HG03575 (cell line): ENCODE measurements at regions not wholly inside any gene's neighbourhood (a gene's known extent, or its start where the extent isn't known, plus 50 kb on each side); places are given as distances from the start of the nearest gene placed in this dataset.

Experiments
- ATAC-seq: cut with Tn5 transposase; IDR thresholded peaks from one replicate; pipeline ENCODE4 v1.9.1; 2021; ENCODE audit not compliant: unreplicated experiment, insufficient number of reproducible peaks, low FRiP score; ENCODE audit errors: extremely low read depth

- no peak for ATAC-seq
Observed at GRCh38 chr15:95085056-95085455, 853.7 kb downstream of the MCTP2 start.

DNA sequence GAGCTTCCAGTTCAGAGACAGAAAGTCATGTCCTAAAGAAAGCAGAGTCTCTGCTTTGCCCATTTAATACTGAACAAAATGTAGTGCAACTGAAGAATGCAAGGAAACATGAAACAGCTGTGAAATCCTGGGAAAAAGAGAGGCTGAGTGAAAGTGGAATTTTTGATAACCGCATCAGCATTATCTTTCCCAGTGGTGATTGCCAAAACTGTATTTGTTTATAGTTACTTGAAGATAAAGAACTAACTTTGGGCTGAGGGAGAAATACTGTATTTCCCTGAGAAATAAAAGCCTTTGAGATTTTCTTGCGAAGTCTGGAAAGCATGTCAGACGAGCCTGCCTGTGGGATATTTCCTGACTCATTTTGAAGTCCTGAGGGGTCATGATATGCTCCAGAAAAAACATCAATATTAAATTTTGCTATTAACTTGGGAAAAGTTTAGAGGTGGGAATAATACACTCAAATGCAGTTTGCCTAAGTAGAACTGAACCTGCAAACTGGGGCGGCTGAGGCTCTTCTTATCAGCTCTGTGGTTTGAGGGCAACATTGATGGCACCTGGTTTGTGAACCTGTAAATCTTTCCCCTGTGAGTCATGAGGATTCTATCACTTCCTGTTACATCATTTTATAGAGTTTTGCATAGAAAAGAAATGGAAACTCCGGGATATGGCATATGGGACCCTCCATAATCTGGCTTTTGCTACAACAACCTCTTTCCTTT lies 855.3 kb downstream of the MCTP2 start:
- no peak for ATAC-seq

- ATAC-seq = no peak
Observed at GRCh38 chr15:95087253-95087609, 855.9 kb downstream of the MCTP2 start.

GRCh38 chr15:95091444-95091843 lies 860.1 kb downstream of the MCTP2 start:
- ATAC-seq = no peak

DNA sequence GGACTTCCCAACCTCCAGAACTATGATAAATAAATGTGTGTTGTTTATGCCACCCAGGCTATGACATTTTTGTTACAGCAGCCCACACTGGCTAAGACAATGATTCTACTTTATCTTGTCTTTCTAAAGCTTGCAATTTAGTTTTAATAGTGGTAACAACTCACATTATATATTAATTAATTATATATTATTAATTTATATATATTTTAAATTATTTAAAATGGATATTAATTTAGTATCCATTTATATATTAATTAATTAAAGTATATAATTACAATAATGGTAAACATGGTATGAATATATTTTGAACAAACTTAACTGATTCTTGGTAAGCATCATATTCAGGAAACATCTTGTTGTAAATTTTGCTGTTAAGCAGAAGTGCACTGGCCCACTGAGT lies 863.9 kb downstream of the MCTP2 start:
- ATAC-seq = no peak

GRCh38 chr15:95096651-95097050 lies 865.3 kb downstream of the MCTP2 start:
- ATAC-seq = no peak

DNA sequence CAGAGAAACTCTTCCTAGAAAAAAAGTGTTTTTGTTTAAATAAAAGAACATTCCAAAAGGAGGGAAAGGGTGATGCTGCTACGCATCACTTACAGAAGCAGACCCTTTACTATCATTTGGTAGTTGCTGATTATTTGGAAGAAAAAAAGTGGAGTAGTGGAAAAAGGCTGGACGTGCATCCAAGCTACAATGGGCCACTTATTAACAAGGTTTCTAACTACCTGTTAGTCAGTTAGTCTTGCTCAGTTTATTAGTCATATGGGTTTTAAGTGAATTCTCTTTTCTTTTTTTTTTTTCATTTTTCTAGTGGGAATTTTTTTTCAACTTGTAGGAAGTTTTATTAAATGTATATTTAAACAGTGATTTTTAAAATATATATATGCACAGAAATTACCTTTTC lies 866.0 kb downstream of the MCTP2 start:
- ATAC-seq = no peak

- no peak for ATAC-seq
Observed at GRCh38 chr15:95105229-95105628, 873.9 kb downstream of the MCTP2 start.

- no peak for ATAC-seq
Observed at GRCh38 chr15:95106801-95107200, 875.4 kb downstream of the MCTP2 start.

DNA sequence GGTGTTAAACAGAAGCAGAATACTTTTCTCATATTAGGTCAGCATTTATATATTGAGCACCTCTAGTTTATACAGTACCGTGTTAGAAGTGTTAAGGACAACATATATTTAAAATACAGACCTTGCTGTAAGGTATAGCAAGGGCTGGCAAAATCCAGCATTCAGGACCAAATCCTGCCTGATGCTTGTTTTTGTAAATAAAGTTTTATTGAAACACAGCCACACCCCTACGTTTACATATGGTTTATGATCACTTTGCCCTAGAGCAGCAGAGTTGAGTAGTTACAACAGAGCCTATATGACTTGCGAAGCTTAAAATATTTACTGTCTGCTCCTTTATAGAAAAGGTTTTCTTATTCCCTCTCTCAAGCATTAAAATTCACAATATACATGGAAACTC lies 877.3 kb downstream of the MCTP2 start:
- ATAC-seq = no peak

DNA sequence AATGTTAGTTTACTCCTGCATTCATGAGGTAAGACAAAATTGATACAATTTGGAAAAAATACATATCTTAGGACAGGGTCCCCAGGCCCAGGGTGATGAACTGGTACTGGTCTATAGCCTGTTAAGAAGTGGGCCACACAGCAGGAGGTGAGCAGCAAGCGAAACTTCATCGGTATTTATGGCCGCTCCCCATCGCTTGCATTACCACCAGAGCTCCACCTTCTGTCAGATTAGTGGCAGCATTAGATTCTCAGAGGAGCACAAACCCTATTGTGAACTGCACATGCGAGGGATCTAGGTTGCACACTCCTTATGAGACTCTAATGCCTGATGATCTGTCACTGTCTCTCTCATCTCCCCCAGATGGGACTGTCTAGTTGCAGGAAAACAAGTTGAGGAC lies 880.6 kb downstream of the MCTP2 start:
- no peak for ATAC-seq

DNA sequence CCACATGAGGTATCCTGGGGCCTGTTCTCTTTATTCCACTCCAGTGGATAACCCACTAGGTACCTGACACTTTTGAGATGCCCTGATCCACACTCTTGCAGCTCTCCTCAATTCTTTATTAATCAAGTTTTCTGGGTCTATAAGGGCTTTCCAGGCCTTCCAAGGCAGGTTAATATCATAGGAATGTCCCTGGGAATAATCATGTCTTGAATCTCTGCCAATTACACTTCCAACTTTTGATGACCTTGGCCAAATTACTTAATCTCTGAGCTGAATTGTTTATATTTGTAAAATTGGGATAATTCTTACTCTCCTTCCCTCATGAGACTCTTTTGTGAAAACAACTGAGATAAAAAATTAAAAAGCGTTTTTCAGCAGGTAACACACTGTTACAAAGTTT lies 881.7 kb downstream of the MCTP2 start:
- ATAC-seq = no peak

DNA sequence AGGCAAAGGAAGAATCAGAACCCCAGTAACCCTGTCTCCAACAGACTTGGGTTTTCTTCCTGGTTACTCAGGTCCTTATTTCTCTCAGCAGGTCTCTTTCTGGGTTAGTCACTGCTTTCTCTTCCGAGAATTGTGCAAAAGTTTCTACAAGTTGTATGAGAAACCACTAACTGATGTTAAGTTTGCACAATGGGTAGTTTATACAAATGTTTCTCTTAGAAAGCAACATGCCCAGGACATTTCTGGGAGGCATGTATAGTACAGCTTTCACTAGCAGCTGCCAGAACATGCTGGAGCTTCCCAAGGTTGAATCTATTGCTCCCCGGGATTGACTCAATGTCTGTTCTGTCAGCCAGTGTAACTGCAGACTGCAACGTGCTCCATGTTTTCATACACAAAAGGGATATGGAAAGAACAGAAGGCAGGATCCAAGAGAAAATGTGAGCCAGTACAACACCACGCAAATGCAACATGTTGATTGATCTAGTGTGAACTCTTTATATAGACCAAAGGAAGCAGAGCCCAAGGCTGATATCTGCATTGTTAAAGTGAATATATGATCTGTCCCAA lies 887.8 kb downstream of the MCTP2 start:
- ATAC-seq = no peak

- ATAC-seq = no peak
Observed at GRCh38 chr15:95120595-95120994, 889.2 kb downstream of the MCTP2 start.

DNA sequence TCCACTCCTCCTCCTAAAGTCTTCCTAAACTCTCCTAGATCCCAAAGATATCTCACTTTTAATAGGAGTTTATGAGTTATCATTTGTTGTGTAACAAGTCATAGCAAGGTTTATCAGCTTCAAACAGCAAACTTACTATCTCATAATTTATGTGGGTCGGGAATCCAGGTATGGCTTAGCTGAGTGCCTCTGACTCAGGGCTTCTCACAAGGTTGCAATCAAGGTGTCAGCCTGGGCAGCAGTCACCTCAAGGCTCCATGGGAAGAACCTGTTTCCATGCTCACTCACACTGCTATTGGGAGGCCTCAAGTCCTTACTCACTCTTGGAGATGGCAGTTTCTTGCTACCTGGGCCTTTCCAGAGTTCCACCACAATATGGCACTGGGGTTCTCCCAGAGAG lies 889.8 kb downstream of the MCTP2 start:
- ATAC-seq = no peak

DNA sequence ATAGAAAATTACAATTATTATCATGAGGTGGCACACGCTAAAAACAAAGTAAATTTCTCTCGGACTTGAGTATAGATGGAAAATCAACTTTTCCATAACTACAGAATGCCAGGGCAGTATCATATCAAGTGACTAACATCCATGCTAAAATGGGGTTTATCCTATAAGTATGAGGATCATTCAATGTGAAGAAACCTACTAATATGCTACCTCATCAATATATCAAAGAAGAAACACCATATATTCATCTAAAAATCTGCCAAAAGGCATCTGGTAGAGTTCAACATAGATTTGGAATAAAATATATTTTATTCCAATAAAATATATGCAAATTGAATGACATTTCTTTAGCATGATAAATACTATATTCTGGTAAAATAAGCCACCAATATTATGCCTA lies 894.4 kb downstream of the MCTP2 start:
- ATAC-seq = no peak

DNA sequence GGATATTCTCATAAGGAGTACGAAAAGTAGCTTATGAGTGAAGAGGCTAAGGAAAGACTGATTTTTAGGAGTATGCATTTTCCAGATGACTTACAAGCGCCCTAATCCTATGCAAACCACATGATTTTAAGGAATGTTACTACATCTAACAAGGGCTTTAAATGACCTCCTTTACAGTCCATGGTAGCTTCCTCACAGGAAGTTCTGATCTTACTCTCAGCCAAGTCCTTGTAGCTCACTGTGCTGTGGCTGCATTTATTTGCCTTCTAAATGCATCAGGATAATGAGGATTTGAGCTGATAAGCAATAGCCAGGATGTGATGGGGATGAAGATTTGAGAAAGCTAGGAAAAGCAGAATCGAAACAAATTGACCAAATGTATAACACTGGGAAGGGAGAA lies 896.0 kb downstream of the MCTP2 start:
- no peak for ATAC-seq

GRCh38 chr15:95129574-95129973 lies 898.2 kb downstream of the MCTP2 start:
- ATAC-seq = no peak

DNA sequence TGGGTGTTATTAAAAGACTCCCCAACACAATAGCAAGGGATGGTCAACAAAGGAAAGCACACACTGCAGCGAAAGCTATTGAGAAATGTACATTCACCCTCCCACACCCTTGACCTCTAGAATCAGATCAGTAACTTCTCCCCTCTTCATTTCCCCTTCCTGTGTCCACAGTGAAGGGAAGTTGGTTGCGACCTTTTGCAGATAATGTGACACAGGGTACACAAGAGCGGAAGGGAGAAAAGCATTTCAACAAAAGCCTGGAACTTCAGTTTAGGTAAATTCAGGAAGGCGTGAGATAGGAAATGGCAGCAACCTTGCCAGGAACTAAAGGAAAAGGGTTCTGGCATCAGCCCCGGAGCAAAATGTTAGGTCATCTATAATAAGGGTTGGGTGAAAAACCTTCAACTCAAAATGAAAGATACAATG lies 899.8 kb downstream of the MCTP2 start:
- no peak for ATAC-seq

DNA sequence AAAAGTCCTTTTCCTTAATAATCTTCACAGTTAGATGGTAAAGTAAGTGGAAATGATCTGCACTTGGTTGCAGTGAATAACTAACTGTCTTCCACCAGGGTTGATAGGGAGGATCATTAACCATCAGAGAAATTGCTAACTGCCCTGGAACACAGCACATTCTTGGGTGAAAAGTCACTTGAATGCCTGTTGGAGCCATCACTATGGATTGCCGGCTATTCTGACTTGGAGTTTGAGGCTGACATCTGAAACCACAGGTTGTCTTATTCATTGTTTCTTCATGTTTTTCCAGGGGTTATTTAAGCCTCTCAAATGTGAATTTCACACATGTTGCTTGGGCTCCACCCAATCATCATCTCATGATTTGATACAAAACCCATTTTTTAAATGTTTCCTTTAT lies 901.4 kb downstream of the MCTP2 start:
- ATAC-seq = no peak
